GM19468 (cell line): ENCODE measurements at regions not wholly inside any gene's neighbourhood (a gene's known extent, or its start where the extent isn't known, plus 50 kb on each side); places are given as distances from the start of the nearest gene placed in this dataset.
"Not testable (repeated sequence)": the region's sequence is repeated elsewhere in the genome, so short reads cannot be mapped to it uniquely, and the experiment has no call there.

Experiments
- ATAC-seq: cut with Tn5 transposase; IDR thresholded peaks from one replicate; pipeline ENCODE4 v1.9.1; 2021; ENCODE audit warnings: mild to moderate bottlenecking, moderate library complexity, moderate number of reproducible peaks; ENCODE audit not compliant: unreplicated experiment; ENCODE audit errors: extremely low read depth

- ATAC-seq = no peak
Measured at GRCh38 chr2:186959486-186959885, 110.5 kb upstream of the ZSWIM2 start.

GRCh38 chr2:186950694-186951093 lies 101.7 kb upstream of the ZSWIM2 start:
- no peak for ATAC-seq

- ATAC-seq = no peak
Measured at GRCh38 chr2:186949726-186950256, 100.8 kb upstream of the ZSWIM2 start.

- no peak for ATAC-seq
Measured at GRCh38 chr2:186947516-186947915, 98.5 kb upstream of the ZSWIM2 start.

GRCh38 chr2:186946896-186947467 lies 98.0 kb upstream of the ZSWIM2 start:
- ATAC-seq = no peak

GRCh38 chr2:186941853-186942252 lies 92.9 kb upstream of the ZSWIM2 start:
- ATAC-seq = no peak

- ATAC-seq = no peak
Measured at GRCh38 chr2:186940463-186940862, 91.5 kb upstream of the ZSWIM2 start.

GRCh38 chr2:186934420-186934819 lies 85.5 kb upstream of the ZSWIM2 start:
- no peak for ATAC-seq

GRCh38 chr2:186927867-186928191 lies 78.9 kb upstream of the ZSWIM2 start:
- no peak for ATAC-seq

- ATAC-seq = no peak
Measured at GRCh38 chr2:186927185-186927866, 78.4 kb upstream of the ZSWIM2 start.

- ATAC-seq = no peak
Measured at GRCh38 chr2:186925514-186925913, 76.5 kb upstream of the ZSWIM2 start.

- ATAC-seq = not testable (repeated sequence)
Measured at GRCh38 chr2:186922316-186922715, 73.3 kb upstream of the ZSWIM2 start.

GRCh38 chr2:186919296-186919695 lies 70.3 kb upstream of the ZSWIM2 start:
- no peak for ATAC-seq

GRCh38 chr2:186918495-186918894 lies 69.5 kb upstream of the ZSWIM2 start:
- no peak for ATAC-seq

GRCh38 chr2:186917866-186918265 lies 68.9 kb upstream of the ZSWIM2 start:
- ATAC-seq = no peak

- ATAC-seq = peak; percentile 78
Measured at GRCh38 chr2:186913870-186914269, 64.9 kb upstream of the ZSWIM2 start.

- no peak for ATAC-seq
Measured at GRCh38 chr2:186912979-186913378, 64.0 kb upstream of the ZSWIM2 start.

GRCh38 chr2:186911551-186912085 lies 62.6 kb upstream of the ZSWIM2 start:
- no peak for ATAC-seq

- ATAC-seq = no peak
Measured at GRCh38 chr2:186910996-186911395, 62.0 kb upstream of the ZSWIM2 start.

- no peak for ATAC-seq
Measured at GRCh38 chr2:186909095-186909494, 60.1 kb upstream of the ZSWIM2 start.

GRCh38 chr2:186907897-186908296 lies 58.9 kb upstream of the ZSWIM2 start:
- no peak for ATAC-seq

- ATAC-seq = no peak
Measured at GRCh38 chr2:186903216-186903615, 54.2 kb upstream of the ZSWIM2 start.
